Loucy (cell line): ENCODE measurements at regions not wholly inside any gene's neighbourhood (a gene's known extent, or its start where the extent isn't known, plus 50 kb on each side); places are given as distances from the start of the nearest gene placed in this dataset.

ENCODE experiments used
- CTCF ChIP-seq: fragments of 200-600 bp; sonication (generic); conservative IDR thresholded peaks from 2 replicates; pipeline ENCODE4 v1.5.1; 2014; ENCODE audit warnings: mild to moderate bottlenecking, antibody characterized with exemption, low read length
- EZH2phosphoT487 ChIP-seq: fragments of 200-600 bp; IDR thresholded peaks from 2 replicates; pipeline ENCODE4 v1.6.1; 2018; ENCODE audit warnings: antibody characterized with exemption, mild to moderate bottlenecking, moderate library complexity, borderline replicate concordance

- no peak for TF ChIP-seq EZH2phosphoT487
- TF ChIP-seq CTCF: no peak
Measured at GRCh38 chr2:144801766-144802165, 281.8 kb upstream of the ZEB2 start.
